Esophagus squamous epithelium (tissue), 4 donors: ENCODE measurements at regions not wholly inside any gene's neighbourhood (a gene's known extent, or its start where the extent isn't known, plus 50 kb on each side); places are given as distances from the start of the nearest gene placed in this dataset.
"Not testable (repeated sequence)": the region's sequence is repeated elsewhere in the genome, so short reads cannot be mapped to it uniquely, and the experiment has no call there.

Experiments used
- POLR2A ChIP-seq, 4 donors: fragments of 450-650 bp; IDR thresholded peaks; one replicate each; pipeline ENCODE4 v1.6.1; 2017; ENCODE audit warnings: antibody characterized with exemption in 4 of 4, mild to moderate bottlenecking in 4 of 4, moderate library complexity in 3 of 4
- TF ChIP-seq, protein P1 (sequence below), 6 experiments: fragments of 450-650 bp in 4 of 6; fragments of 200-600 bp in 2 of 6; sonication (generic) in 2 of 6; IDR thresholded peaks; one replicate each; pipeline ENCODE4 v1.5.1; 2016 to 2019; ENCODE audit warnings: antibody characterized with exemption in 6 of 6, mild to moderate bottlenecking in 4 of 6, moderate library complexity in 4 of 6

- TF ChIP-seq, protein P1, sequence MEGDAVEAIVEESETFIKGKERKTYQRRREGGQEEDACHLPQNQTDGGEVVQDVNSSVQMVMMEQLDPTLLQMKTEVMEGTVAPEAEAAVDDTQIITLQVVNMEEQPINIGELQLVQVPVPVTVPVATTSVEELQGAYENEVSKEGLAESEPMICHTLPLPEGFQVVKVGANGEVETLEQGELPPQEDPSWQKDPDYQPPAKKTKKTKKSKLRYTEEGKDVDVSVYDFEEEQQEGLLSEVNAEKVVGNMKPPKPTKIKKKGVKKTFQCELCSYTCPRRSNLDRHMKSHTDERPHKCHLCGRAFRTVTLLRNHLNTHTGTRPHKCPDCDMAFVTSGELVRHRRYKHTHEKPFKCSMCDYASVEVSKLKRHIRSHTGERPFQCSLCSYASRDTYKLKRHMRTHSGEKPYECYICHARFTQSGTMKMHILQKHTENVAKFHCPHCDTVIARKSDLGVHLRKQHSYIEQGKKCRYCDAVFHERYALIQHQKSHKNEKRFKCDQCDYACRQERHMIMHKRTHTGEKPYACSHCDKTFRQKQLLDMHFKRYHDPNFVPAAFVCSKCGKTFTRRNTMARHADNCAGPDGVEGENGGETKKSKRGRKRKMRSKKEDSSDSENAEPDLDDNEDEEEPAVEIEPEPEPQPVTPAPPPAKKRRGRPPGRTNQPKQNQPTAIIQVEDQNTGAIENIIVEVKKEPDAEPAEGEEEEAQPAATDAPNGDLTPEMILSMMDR (IDR thresholded peaks at IDR 0.05) = not testable (repeated sequence)
- TF ChIP-seq POLR2A (IDR thresholded peaks at IDR 0.05) = not testable (repeated sequence)
Measured at GRCh38 chrX:63167002-63167401, 184.1 kb downstream of the SPIN4 start.
